CD14-positive monocyte (primary cell): ENCODE measurements at regions not wholly inside any gene's neighbourhood (a gene's known extent, or its start where the extent isn't known, plus 50 kb on each side); places are given as distances from the start of the nearest gene placed in this dataset.

Experiments
- DNase-seq, 3 donors: peaks; one replicate each; pipeline ENCODE4 v3.0.0-alpha.2; 2011 to 2022
- H2AFZ ChIP-seq: 2 replicates; pipeline ENCODE4 v1.6.0; 2012; ENCODE audit warnings: mild to moderate bottlenecking, low read depth, low read length, inconsistent platforms; ENCODE audit not compliant: insufficient read depth, poor library complexity, severe bottlenecking
- H3K27ac ChIP-seq, 2 donors: 1 replicate in 1 of 2; 2 replicates in 1 of 2; pipeline ENCODE4 v1.5.1; 2012 to 2013; ENCODE audit warnings: low read length in 2 of 2, control low read depth in 1 of 2, inconsistent platforms in 1 of 2, low read depth in 1 of 2, mild to moderate bottlenecking in 1 of 2
- H3K27me3 ChIP-seq, 2 donors: one replicate each; pipeline versions ENCODE4 v1.6.0 to v1.6.1; 2011 to 2013; ENCODE audit warnings: low read length in 2 of 2; ENCODE audit not compliant: control insufficient read depth in 2 of 2, insufficient read depth in 2 of 2
- H3K36me3 ChIP-seq, 2 donors: replicated peaks in 1 of 2; 1 replicate in 1 of 2; 2 replicates in 1 of 2; pipeline versions ENCODE4 v1.5.1 to v1.6.1; 2012 to 2013; ENCODE audit warnings: low read length in 2 of 2, control low read depth in 1 of 2, inconsistent platforms in 1 of 2, mild to moderate bottlenecking in 1 of 2; ENCODE audit not compliant: insufficient read depth in 2 of 2, control insufficient read depth in 1 of 2
- H3K4me1 ChIP-seq, 2 donors: 1 replicate in 1 of 2; 2 replicates in 1 of 2; pipeline versions ENCODE4 v1.5.1 to v1.6.1; 2012 to 2013; ENCODE audit warnings: low read length in 2 of 2, control low read depth in 1 of 2, inconsistent platforms in 1 of 2, mild to moderate bottlenecking in 1 of 2, moderate library complexity in 1 of 2; ENCODE audit not compliant: insufficient read depth in 2 of 2, control insufficient read depth in 1 of 2
- H3K4me2 ChIP-seq: replicated peaks from 2 replicates; pipeline ENCODE3; 2012; ENCODE audit warnings: low read length, moderate library complexity, mild to moderate bottlenecking; ENCODE audit not compliant: poor library complexity, severe bottlenecking; ENCODE audit errors: extremely low read depth
- H3K4me3 ChIP-seq, 3 experiments: fragments of 200-600 bp in 1 of 3; sonication (generic) in 1 of 3; replicated peaks in 1 of 3; 1 replicate in 2 of 3; 2 replicates in 1 of 3; pipeline ENCODE4 v1.5.1; 2011 to 2013; ENCODE audit warnings: low read length in 3 of 3, mild to moderate bottlenecking in 3 of 3, control low read depth in 2 of 3, low read depth in 2 of 3, inconsistent platforms in 1 of 3, moderate library complexity in 1 of 3
- H3K79me2 ChIP-seq: 2 replicates; pipeline ENCODE4 v1.6.0; 2012; ENCODE audit warnings: mild to moderate bottlenecking, control low read depth, inconsistent platforms, low read length, moderate library complexity; ENCODE audit not compliant: insufficient read depth
- H3K9ac ChIP-seq: 2 replicates; pipeline ENCODE4 v1.6.0; 2017; ENCODE audit warnings: low read length, mild to moderate bottlenecking; ENCODE audit not compliant: insufficient read depth, poor library complexity, severe bottlenecking
- H3K9me3 ChIP-seq, 2 donors: replicated peaks in 1 of 2; 1 replicate in 1 of 2; 2 replicates in 1 of 2; pipeline versions ENCODE4 v1.5.1 to v1.6.1; 2012 to 2013; ENCODE audit warnings: low read length in 2 of 2, control low read depth in 1 of 2; ENCODE audit not compliant: control insufficient read depth in 1 of 2, insufficient read depth in 1 of 2
- H4K20me1 ChIP-seq: 2 replicates; pipeline ENCODE4 v1.6.0; 2012; ENCODE audit warnings: mild to moderate bottlenecking, low read length, control low read depth, moderate library complexity; ENCODE audit not compliant: insufficient read depth
- H3K27ac Mint-ChIP-seq, 7 donors: one replicate each; pipeline ENCODE4 v1.8.0; 2020; ENCODE audit warnings: mild to moderate bottlenecking in 7 of 7, mixed read lengths in 7 of 7, moderate library complexity in 6 of 7, inconsistent platforms in 2 of 7
- H3K27me3 Mint-ChIP-seq, 3 donors: one replicate each; pipeline ENCODE4 v1.8.0; 2021 to 2022; ENCODE audit warnings: low read depth in 3 of 3, mild to moderate bottlenecking in 3 of 3, mixed read lengths in 3 of 3, moderate library complexity in 3 of 3, inconsistent platforms in 1 of 3
- H3K36me3 Mint-ChIP-seq, 2 donors: one replicate each; pipeline ENCODE4 v1.8.0; 2020; ENCODE audit warnings: mixed read lengths in 2 of 2, inconsistent platforms in 1 of 2, mild to moderate bottlenecking in 1 of 2
- H3K4me1 Mint-ChIP-seq: one replicate; pipeline ENCODE4 v1.8.0; 2020; ENCODE audit warnings: mild to moderate bottlenecking, mixed read lengths
- H3K4me3 Mint-ChIP-seq, 2 donors: one replicate each; pipeline ENCODE4 v1.8.0; 2020; ENCODE audit warnings: mild to moderate bottlenecking in 2 of 2, mixed read lengths in 2 of 2, moderate library complexity in 1 of 2
- H3K9me3 Mint-ChIP-seq, 7 donors: one replicate each; pipeline ENCODE4 v1.8.0; 2020 to 2022; ENCODE audit warnings: mixed read lengths in 7 of 7, mild to moderate bottlenecking in 6 of 7, moderate library complexity in 6 of 7, inconsistent platforms in 2 of 7
- CTCF ChIP-seq: fragments of 200-600 bp; IDR thresholded peaks from one replicate; pipeline ENCODE4 v1.8.0; 2022; ENCODE audit warnings: antibody characterized with exemption, mild to moderate bottlenecking
- WGBS: methylation state at CpG from one replicate; pipeline ENCODE4 v1.1.5; 2013; ENCODE audit warnings: missing lambda C conversion rate; ENCODE audit not compliant: insufficient coverage; 5-methylcytosine and 5-hydroxymethylcytosine counted together
- intact Hi-C, 2 donors: fragments of 100-400 bp; cut with micrococcal nuclease; formaldehyde crosslinking; loops; one replicate each; pipeline versions ENCODE4 v1.15.0 to v1.15.1; 2023

GRCh38 chr12:95402096-95402495 lies 71.9 kb upstream of the METAP2 start:
- intact Hi-C loops = no loop called here
- no peaks in the 10 kb centered on the region for H3K79me2 ChIP-seq
- 79% methylated on average over 2 of the region's 4 CpGs for WGBS

GRCh38 chr12:95408201-95408600 lies 65.8 kb upstream of the METAP2 start:
- no peak for DNase-seq
- Mint-ChIP-seq H3K27ac (no peak overlapping the region), H3K27me3 (peaks cover 3 to 11% (median 4%) of the 10 kb centered on the region in 3 donors), H3K4me1 (no peaks in the 10 kb centered on the region), H3K4me3 (no peak overlapping the region), H3K36me3 (no peaks in the 10 kb centered on the region), H3K9me3 (no peaks in the 10 kb centered on the region)
- H3K9ac ChIP-seq = no peak overlapping the region
- no peaks in the 10 kb centered on the region for H3K4me1 ChIP-seq
- no peak for TF ChIP-seq CTCF
- no peak overlapping the region for H3K27ac ChIP-seq
- H3K79me2 ChIP-seq = no peaks in the 10 kb centered on the region
- no peak overlapping the region for H3K4me2 ChIP-seq
- H3K4me3 ChIP-seq = no peak overlapping the region
- no peaks in the 10 kb centered on the region for H3K9me3 ChIP-seq
- 93% methylated on average over 5 of the region's 8 CpGs for WGBS
- H4K20me1 ChIP-seq = no peaks in the 10 kb centered on the region
- H2AFZ ChIP-seq = no peak overlapping the region
- no peaks in the 10 kb centered on the region for H3K27me3 ChIP-seq
- no peaks in the 10 kb centered on the region for H3K36me3 ChIP-seq
- intact Hi-C loops = no loop called here

More at GRCh38 chr12:95402096-95402495, 71.9 kb upstream of the METAP2 start:
- no peaks in the 10 kb centered on the region for H3K36me3 Mint-ChIP-seq
- Histone ChIP-seq H3K9me3 (no peaks in the 10 kb centered on the region), H3K4me1 (no peaks in the 10 kb centered on the region), H4K20me1 (no peaks in the 10 kb centered on the region), H3K36me3 (no peaks in the 10 kb centered on the region), H3K4me3 (no peak overlapping the region), H3K9ac (no peak overlapping the region), H3K27ac (no peak overlapping the region), H3K4me2 (no peak overlapping the region), H2AFZ (no peak overlapping the region), H3K27me3 (no peaks in the 10 kb centered on the region)
- H3K4me3 Mint-ChIP-seq = no peak overlapping the region
- peaks cover 4 to 19% (median 9%) of the 10 kb centered on the region in 3 donors for H3K27me3 Mint-ChIP-seq
- H3K4me1 Mint-ChIP-seq = peaks cover under 1% of the 10 kb centered on the region
- DNase-seq = no peak
- no peak overlapping the region for H3K27ac Mint-ChIP-seq
- no peak for TF ChIP-seq CTCF
- H3K9me3 Mint-ChIP-seq = peaks cover 0 to 2% (median 0%) of the 10 kb centered on the region in 7 donors
